ENCODE measurements at regions not wholly inside any gene's neighbourhood (a gene's known extent, or its start where the extent isn't known, plus 50 kb on each side); places are given as distances from the start of the nearest gene placed in this dataset.

DNA sequence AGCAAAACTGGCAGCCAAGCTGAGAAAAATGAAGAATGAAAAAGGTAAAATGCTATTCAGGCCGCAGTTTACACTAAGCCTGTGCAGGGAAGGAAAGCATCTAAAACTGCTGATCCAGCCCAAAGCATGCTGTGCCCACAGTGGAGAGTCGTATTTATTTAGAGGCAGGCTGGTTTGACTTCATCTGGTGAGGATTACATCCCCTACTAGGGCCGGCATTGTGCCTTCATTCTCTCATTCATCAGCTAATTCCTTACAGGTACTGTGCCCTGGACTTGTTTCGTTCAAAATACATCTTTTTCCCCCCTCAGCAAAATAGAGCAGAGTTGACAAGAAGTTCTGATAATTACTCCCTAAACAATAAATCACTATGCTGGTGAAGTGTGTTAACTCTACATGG is 137.5 kb upstream of the DAP start:
- TF ChIP-seq, protein P1, sequence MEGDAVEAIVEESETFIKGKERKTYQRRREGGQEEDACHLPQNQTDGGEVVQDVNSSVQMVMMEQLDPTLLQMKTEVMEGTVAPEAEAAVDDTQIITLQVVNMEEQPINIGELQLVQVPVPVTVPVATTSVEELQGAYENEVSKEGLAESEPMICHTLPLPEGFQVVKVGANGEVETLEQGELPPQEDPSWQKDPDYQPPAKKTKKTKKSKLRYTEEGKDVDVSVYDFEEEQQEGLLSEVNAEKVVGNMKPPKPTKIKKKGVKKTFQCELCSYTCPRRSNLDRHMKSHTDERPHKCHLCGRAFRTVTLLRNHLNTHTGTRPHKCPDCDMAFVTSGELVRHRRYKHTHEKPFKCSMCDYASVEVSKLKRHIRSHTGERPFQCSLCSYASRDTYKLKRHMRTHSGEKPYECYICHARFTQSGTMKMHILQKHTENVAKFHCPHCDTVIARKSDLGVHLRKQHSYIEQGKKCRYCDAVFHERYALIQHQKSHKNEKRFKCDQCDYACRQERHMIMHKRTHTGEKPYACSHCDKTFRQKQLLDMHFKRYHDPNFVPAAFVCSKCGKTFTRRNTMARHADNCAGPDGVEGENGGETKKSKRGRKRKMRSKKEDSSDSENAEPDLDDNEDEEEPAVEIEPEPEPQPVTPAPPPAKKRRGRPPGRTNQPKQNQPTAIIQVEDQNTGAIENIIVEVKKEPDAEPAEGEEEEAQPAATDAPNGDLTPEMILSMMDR (conservative IDR thresholded peaks at IDR 0.05), result no peak
- no peak for TF ChIP-seq ZFX (IDR thresholded peaks at IDR 0.05)
